H1 (cell line): ENCODE measurements at regions not wholly inside any gene's neighbourhood (a gene's known extent, or its start where the extent isn't known, plus 50 kb on each side); places are given as distances from the start of the nearest gene placed in this dataset.

Source experiments
- CTCF ChIA-PET: fragments of 300-600 bp; sonication (Branson Sonifier 250); formaldehyde crosslinking; loops from one replicate; lab custom pipeline; 2021; ENCODE audit not compliant: partially characterized antibody; lab: Charles Lee
- POLR2A ChIA-PET: fragments of 300-600 bp; sonication (Branson Sonifier 250); formaldehyde crosslinking; loops from one replicate; lab custom pipeline; 2021; ENCODE audit warnings: inconsistent platforms; ENCODE audit not compliant: partially characterized antibody; lab: Charles Lee
- DNase-seq, 2 experiments: peaks; one replicate each; pipeline versions ENCODE4 v3.0.0 to v3.0.0-alpha.2; 2010 to 2022; ENCODE audit warnings: low spot score in 2 of 2, low read depth in 1 of 2, mixed read lengths in 1 of 2
- FAIRE-seq: peaks from 2 replicates; lab custom pipeline; 2011; peaks lifted over from hg19 to GRCh38; lab: Jason Lieb, UNC
- H2AFZ ChIP-seq: 2 replicates; pipeline ENCODE4 v1.8.1; 2012; ENCODE audit warnings: low read length, inconsistent platforms
- H2AK5ac ChIP-seq: 2 replicates; pipeline ENCODE4 v1.6.1; 2013; ENCODE audit warnings: low read depth, low read length
- H2BK120ac ChIP-seq: replicated peaks from 2 replicates; pipeline ENCODE3; 2013; ENCODE audit warnings: low read depth, low read length, inconsistent platforms
- H2BK12ac ChIP-seq: 2 replicates; pipeline ENCODE4 v1.6.1; 2013; ENCODE audit warnings: low read depth, low read length
- H2BK15ac ChIP-seq: 2 replicates; pipeline ENCODE4 v1.6.1; 2013; ENCODE audit warnings: low read length
- H2BK20ac ChIP-seq: 2 replicates; pipeline ENCODE4 v1.6.1; 2013; ENCODE audit warnings: low read length
- H2BK5ac ChIP-seq: 2 replicates; pipeline ENCODE4 v1.6.1; 2013; ENCODE audit warnings: low read depth, low read length
- H3K14ac ChIP-seq: 2 replicates; pipeline ENCODE4 v1.6.1; 2013; ENCODE audit warnings: inconsistent platforms; ENCODE audit not compliant: insufficient read length
- H3K18ac ChIP-seq: 2 replicates; pipeline ENCODE4 v1.6.1; 2013; ENCODE audit warnings: low read length; ENCODE audit errors: extremely low read depth
- H3K23ac ChIP-seq: 2 replicates; pipeline ENCODE4 v1.6.1; 2013; ENCODE audit warnings: inconsistent platforms; ENCODE audit not compliant: insufficient read length
- H3K23me2 ChIP-seq: 2 replicates; pipeline ENCODE4 v1.6.1; 2013; ENCODE audit warnings: low read depth, low read length
- H3K27ac ChIP-seq: 2 replicates; pipeline ENCODE4 v1.6.1; 2011; ENCODE audit warnings: low read depth, low read length, inconsistent platforms
- H3K27me3 ChIP-seq, 4 experiments: replicated peaks in 1 of 4; 1 replicate in 1 of 4; 2 replicates in 3 of 4; pipeline versions ENCODE4 v1.6.1 to v1.8.1; 2011 to 2013; ENCODE audit warnings: low read length in 3 of 4, mild to moderate bottlenecking in 3 of 4, inconsistent platforms in 2 of 4, mixed read lengths in 2 of 4, moderate library complexity in 1 of 4; ENCODE audit not compliant: control insufficient read depth in 3 of 4, insufficient read depth in 3 of 4; ENCODE audit errors: extremely low read depth in 1 of 4
- H3K36me3 ChIP-seq, 4 experiments: 2 replicates each; pipeline versions ENCODE4 v1.6.1 to v1.8.1; 2011 to 2013; ENCODE audit warnings: mild to moderate bottlenecking in 4 of 4, low read length in 3 of 4, moderate library complexity in 2 of 4, control low read depth in 1 of 4, inconsistent platforms in 1 of 4; ENCODE audit not compliant: insufficient read depth in 4 of 4, control insufficient read depth in 2 of 4
- H3K4ac ChIP-seq: replicated peaks from 2 replicates; pipeline ENCODE3; 2013; ENCODE audit warnings: low read length, low read depth, mixed read lengths, inconsistent platforms; ENCODE audit not compliant: insufficient read length
- H3K4me1 ChIP-seq, 4 experiments: replicated peaks in 1 of 4; 1 replicate in 1 of 4; 2 replicates in 3 of 4; pipeline versions ENCODE4 v1.6.1 to v1.8.1; 2011 to 2013; ENCODE audit warnings: low read length in 3 of 4, inconsistent platforms in 2 of 4, mixed read lengths in 1 of 4; ENCODE audit not compliant: insufficient read depth in 4 of 4, control insufficient read depth in 3 of 4
- H3K4me2 ChIP-seq, 2 experiments: 2 replicates each; pipeline versions ENCODE4 v1.6.1 to v1.8.1; 2011 to 2013; ENCODE audit warnings: low read depth in 2 of 2, low read length in 2 of 2, control low read depth in 1 of 2, inconsistent platforms in 1 of 2, mild to moderate bottlenecking in 1 of 2; ENCODE audit not compliant: insufficient read depth in 1 of 2
- H3K4me3 ChIP-seq, 4 experiments: fragments of 200-600, 300-600 bp in 1 of 4; sonication (generic), shearing (Covaris generic), sonication (Bioruptor Twin) in 1 of 4; 2 replicates each; pipeline versions ENCODE4 v1.5.1 to v1.8.1; 2011 to 2016; ENCODE audit warnings: low read length in 4 of 4, low read depth in 3 of 4, control low read depth in 2 of 4, inconsistent platforms in 2 of 4, mild to moderate bottlenecking in 2 of 4, mixed read lengths in 1 of 4, moderate library complexity in 1 of 4; ENCODE audit not compliant: insufficient read depth in 2 of 4; ENCODE audit errors: extremely low read depth in 1 of 4
- H3K56ac ChIP-seq: replicated peaks from 2 replicates; pipeline ENCODE3; 2013; ENCODE audit warnings: low read depth, mild to moderate bottlenecking, mixed read lengths, low read length, inconsistent platforms; ENCODE audit not compliant: insufficient read length
- H3K79me1 ChIP-seq: 2 replicates; pipeline ENCODE4 v1.6.1; 2013; ENCODE audit warnings: low read depth, low read length, control low read depth
- H3K79me2 ChIP-seq, 2 experiments: 2 replicates each; pipeline versions ENCODE4 v1.6.1 to v1.8.1; 2012 to 2013; ENCODE audit warnings: low read length in 2 of 2, mild to moderate bottlenecking in 2 of 2, inconsistent platforms in 1 of 2; ENCODE audit not compliant: insufficient read depth in 2 of 2, control insufficient read depth in 1 of 2
- H3K9ac ChIP-seq, 4 experiments: replicated peaks in 1 of 4; 1 replicate in 1 of 4; 2 replicates in 3 of 4; pipeline versions ENCODE4 v1.6.1 to v1.8.1; 2011 to 2013; ENCODE audit warnings: low read depth in 3 of 4, low read length in 3 of 4, control low read depth in 2 of 4, mild to moderate bottlenecking in 2 of 4, moderate library complexity in 2 of 4, inconsistent platforms in 1 of 4; ENCODE audit errors: extremely low read depth in 1 of 4
- H3K9me3 ChIP-seq, 2 experiments: 2 replicates each; pipeline versions ENCODE4 v1.6.1 to v1.8.1; 2012 to 2013; ENCODE audit warnings: mild to moderate bottlenecking in 2 of 2, moderate library complexity in 2 of 2, control low read depth in 1 of 2, inconsistent platforms in 1 of 2, low read depth in 1 of 2, low read length in 1 of 2, mixed read lengths in 1 of 2; ENCODE audit not compliant: insufficient read depth in 2 of 2
- H4K20me1 ChIP-seq, 2 experiments: replicated peaks in 1 of 2; 2 replicates each; pipeline versions ENCODE3 to v1.8.1; 2011 to 2013; ENCODE audit warnings: inconsistent platforms in 2 of 2, low read length in 2 of 2, mild to moderate bottlenecking in 1 of 2; ENCODE audit not compliant: insufficient read depth in 2 of 2, control insufficient read depth in 1 of 2
- H4K5ac ChIP-seq: 2 replicates; pipeline ENCODE4 v1.6.1; 2013; ENCODE audit warnings: low read length, low read depth, mixed read lengths, inconsistent platforms; ENCODE audit not compliant: insufficient read length
- H4K8ac ChIP-seq: 2 replicates; pipeline ENCODE4 v1.8.0; 2013; ENCODE audit warnings: mild to moderate bottlenecking, moderate library complexity, low read length, inconsistent platforms; ENCODE audit not compliant: insufficient read depth; ENCODE audit errors: extremely low read depth
- H4K91ac ChIP-seq: replicated peaks from 2 replicates; pipeline ENCODE3; 2013; ENCODE audit warnings: low read length, mixed read lengths, inconsistent platforms; ENCODE audit not compliant: insufficient read length
- BACH1 ChIP-seq: IDR thresholded peaks from 2 replicates; pipeline ENCODE4 v1.6.1; 2012; ENCODE audit warnings: low read length, improper control_type of control experiment
- BCL11A ChIP-seq, 2 experiments: IDR thresholded peaks; one replicate each; pipeline ENCODE4 v1.6.1; 2011; ENCODE audit warnings: low read depth in 2 of 2, low read length in 2 of 2, mild to moderate bottlenecking in 2 of 2
- CBX5 ChIP-seq: fragments of 300-800, 300-1000 bp; sonication (generic); IDR thresholded peaks from 2 replicates; pipeline ENCODE4 v1.7.1; 2016; ENCODE audit warnings: antibody characterized with exemption, low read length, low read depth
- CTBP2 ChIP-seq: IDR thresholded peaks from 2 replicates; pipeline ENCODE4 v1.7.0; 2011; ENCODE audit warnings: borderline replicate concordance, mild to moderate bottlenecking, moderate library complexity, mixed read lengths, low read length; ENCODE audit not compliant: insufficient read depth, insufficient read length
- JUN ChIP-seq: IDR thresholded peaks from 2 replicates; pipeline ENCODE4 v1.6.1; 2011; ENCODE audit warnings: low read depth, mild to moderate bottlenecking, improper control_type of control experiment, low read length
- KDM5A ChIP-seq: fragments of 200-600 bp; IDR thresholded peaks from 2 replicates; pipeline ENCODE4 v1.7.1; 2012; ENCODE audit warnings: mild to moderate bottlenecking, low read length, inconsistent platforms, mixed read lengths
- RFX5 ChIP-seq: IDR thresholded peaks from 2 replicates; pipeline ENCODE4 v1.6.1; 2011; ENCODE audit warnings: low read depth, low read length, improper control_type of control experiment, borderline replicate concordance
- SIN3A ChIP-seq, 2 experiments: IDR thresholded peaks in 1 of 2; conservative IDR thresholded peaks in 1 of 2; 2 replicates each; pipeline ENCODE4 v1.6.1; 2011 to 2012; ENCODE audit warnings: low read length in 2 of 2, improper control_type of control experiment in 1 of 2, low read depth in 1 of 2, mild to moderate bottlenecking in 1 of 2
- SIX5 ChIP-seq: IDR thresholded peaks from 2 replicates; pipeline ENCODE4 v1.6.1; 2011; ENCODE audit warnings: mild to moderate bottlenecking, low read depth, low read length
- SP2 ChIP-seq: IDR thresholded peaks from 2 replicates; pipeline ENCODE4 v1.6.1; 2012; ENCODE audit warnings: mild to moderate bottlenecking, low read length, inconsistent platforms
- SRF ChIP-seq: IDR thresholded peaks from 2 replicates; pipeline ENCODE4 v1.6.1; 2011; ENCODE audit warnings: mild to moderate bottlenecking, low read depth, low read length, moderate library complexity
- SUZ12 ChIP-seq: fragments of 200-600 bp; sonication (generic); IDR thresholded peaks from 2 replicates; pipeline ENCODE4 v1.6.1; 2012; ENCODE audit warnings: mild to moderate bottlenecking, inconsistent platforms, low read length, moderate library complexity, mixed read lengths
- TBP ChIP-seq: IDR thresholded peaks from 2 replicates; pipeline ENCODE4 v1.6.1; 2011; ENCODE audit warnings: low read depth, low read length, improper control_type of control experiment
- WGBS, 2 experiments: shearing (Covaris generic) in 1 of 2; methylation state at CpG; one replicate each; pipeline versions ENCODE4 v1.1.6 to v1.1.7; 2013 to 2015; ENCODE audit warnings: low lambda C conversion rate in 2 of 2, mixed read lengths in 2 of 2, inconsistent platforms in 1 of 2, low coverage in 1 of 2, missing lambda C conversion rate in 1 of 2; ENCODE audit not compliant: insufficient replicate concordance in 2 of 2, insufficient coverage in 1 of 2, insufficient read length in 1 of 2; ENCODE audit errors: extremely low coverage in 1 of 2, missing lambda C conversion rate in 1 of 2; 5-methylcytosine and 5-hydroxymethylcytosine counted together
- TF ChIP-seq, protein P1 (sequence below): IDR thresholded peaks from 2 replicates; pipeline ENCODE4 v1.6.1; 2012; ENCODE audit warnings: low read length, inconsistent platforms

DNA sequence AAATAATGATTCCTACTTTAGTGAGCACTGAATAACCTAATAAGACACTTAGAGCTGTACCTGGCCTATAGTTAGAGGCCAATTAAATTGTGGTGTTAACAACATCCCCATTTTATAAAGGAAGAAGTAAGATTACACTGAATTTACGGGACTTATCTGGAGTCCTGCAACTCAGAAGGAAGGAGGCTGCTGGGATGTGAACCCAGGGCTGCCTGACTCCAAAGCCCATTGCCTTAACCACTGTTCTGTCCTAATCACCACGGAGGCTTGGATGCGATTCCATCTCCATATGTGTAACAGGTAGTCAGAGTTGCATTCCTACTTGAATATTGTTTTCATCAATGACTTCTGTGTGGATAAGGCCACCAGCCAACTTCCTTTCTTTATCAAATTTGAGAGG, 168.9 kb downstream of the SOCS6 start:
- no peak overlapping the region for H3K23ac ChIP-seq
- no peak overlapping the region for H3K56ac ChIP-seq
- H2BK15ac ChIP-seq, result no peak overlapping the region
- no peak overlapping the region for H4K91ac ChIP-seq
- WGBS, 2 experiments, result 93% methylated on average over 3 of the region's 3 CpGs; no CpG with 5 or more reads in 1 of the 2 experiments
- H2AK5ac ChIP-seq, result no peak overlapping the region
- H3K27me3 ChIP-seq, result no peaks in the 10 kb centered on the region
- no peak overlapping the region for H3K4me3 ChIP-seq
- H3K4ac ChIP-seq, result no peak overlapping the region
- no peaks in the 10 kb centered on the region for H3K79me1 ChIP-seq
- H3K36me3 ChIP-seq, result no peaks in the 10 kb centered on the region
- POLR2A ChIA-PET, result no interaction called here
- no peak overlapping the region for H2BK120ac ChIP-seq
- no peak overlapping the region for H4K8ac ChIP-seq
- CTCF ChIA-PET, result interaction anchor here (1.1 to 4.0 kb wide), 4 partner anchors 24 to 266 kb away, joined by 3 to 13 read pairs (median 4); no protein-coding TSS in a partner anchor
- no peaks in the 10 kb centered on the region for H4K20me1 ChIP-seq
- no peak overlapping the region for H3K9ac ChIP-seq
- no peak overlapping the region for H2BK12ac ChIP-seq
- no peak overlapping the region for H3K27ac ChIP-seq
- no peaks in the 10 kb centered on the region for H3K79me2 ChIP-seq
- no peak for FAIRE-seq
- DNase-seq, result no peak
- H3K4me1 ChIP-seq, result peaks cover 0 to 7% (median 0%) of the 10 kb centered on the region in 4 experiments; a peak in 1 of 7 replicates
- H2AFZ ChIP-seq, result no peak overlapping the region
- no peaks in the 10 kb centered on the region for H3K9me3 ChIP-seq
- no peak overlapping the region for H3K14ac ChIP-seq
- H4K5ac ChIP-seq, result no peak overlapping the region
- H2BK5ac ChIP-seq, result no peak overlapping the region
- H3K23me2 ChIP-seq, result no peaks in the 10 kb centered on the region
- no peak overlapping the region for H3K4me2 ChIP-seq
- H2BK20ac ChIP-seq, result no peak overlapping the region
- H3K18ac ChIP-seq, result no peak overlapping the region
- TF ChIP-seq CBX5 (no peak), BCL11A (IDR thresholded peaks at IDR 0.05; ENCODE audit: low read depth in 2 of 2, low read length in 2 of 2) (no peak), SRF (no peak), SUZ12 (no peak), TBP (no peak), SIX5 (no peak), RFX5 (no peak), JUN (no peak), BACH1 (no peak), SIN3A (conservative IDR thresholded peaks at IDR 0.05 in 1 of 2, IDR thresholded peaks at IDR 0.05 in 1 of 2; ENCODE audit: low read depth in 1 of 2, low read length in 2 of 2) (no peak), CTBP2 (no peak), SP2 (no peak), KDM5A (no peak)
- TF ChIP-seq, protein P1, sequence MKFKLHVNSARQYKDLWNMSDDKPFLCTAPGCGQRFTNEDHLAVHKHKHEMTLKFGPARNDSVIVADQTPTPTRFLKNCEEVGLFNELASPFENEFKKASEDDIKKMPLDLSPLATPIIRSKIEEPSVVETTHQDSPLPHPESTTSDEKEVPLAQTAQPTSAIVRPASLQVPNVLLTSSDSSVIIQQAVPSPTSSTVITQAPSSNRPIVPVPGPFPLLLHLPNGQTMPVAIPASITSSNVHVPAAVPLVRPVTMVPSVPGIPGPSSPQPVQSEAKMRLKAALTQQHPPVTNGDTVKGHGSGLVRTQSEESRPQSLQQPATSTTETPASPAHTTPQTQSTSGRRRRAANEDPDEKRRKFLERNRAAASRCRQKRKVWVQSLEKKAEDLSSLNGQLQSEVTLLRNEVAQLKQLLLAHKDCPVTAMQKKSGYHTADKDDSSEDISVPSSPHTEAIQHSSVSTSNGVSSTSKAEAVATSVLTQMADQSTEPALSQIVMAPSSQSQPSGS, result no peak
